Panc1 (cell line): ENCODE measurements at regions not wholly inside any gene's neighbourhood (a gene's known extent, or its start where the extent isn't known, plus 50 kb on each side); places are given as distances from the start of the nearest gene placed in this dataset.

Source experiments
- ATAC-seq: fragments of 200-7000 bp; cut with Tn5 transposase; 2 replicates; pipeline ENCODE4 v1.9.1; 2020; ENCODE audit warnings: mild to moderate bottlenecking, moderate library complexity
- BruUV-seq: library from RNA; stranded (reverse); fragments of 400-500 nt; replicated peaks from 2 replicates; lab custom pipeline; 2021; lab: Mats Ljungman, UMichigan
- CTCF ChIA-PET: fragments of 300-600 bp; sonication (Branson Sonifier 250); formaldehyde crosslinking; loops from one replicate; lab custom pipeline; 2022; ENCODE audit warnings: antibody characterized with exemption; lab: Charles Lee
- POLR2A ChIA-PET: fragments of 300-600 bp; sonication (Branson Sonifier 250); formaldehyde crosslinking; loops from one replicate; lab custom pipeline; 2022; ENCODE audit warnings: antibody characterized with exemption; lab: Charles Lee
- DNase-seq: peaks from one replicate; pipeline ENCODE4 v3.0.0-alpha.2; 2010; ENCODE audit warnings: low read depth, low spot score
- H3K27ac ChIP-seq: 2 replicates; pipeline ENCODE4 v1.5.1; 2011; ENCODE audit warnings: mild to moderate bottlenecking, low read length, inconsistent platforms
- H3K27me3 ChIP-seq: fragments of 200-500 bp; sonication (Bioruptor generic); 2 replicates; pipeline ENCODE4 v1.6.0; 2014; ENCODE audit warnings: low read length, inconsistent platforms; ENCODE audit not compliant: control insufficient read depth, insufficient read depth
- H3K36me3 ChIP-seq: fragments of 200-500 bp; sonication (Bioruptor generic); 2 replicates; pipeline ENCODE4 v1.5.1; 2014; ENCODE audit warnings: inconsistent platforms, mild to moderate bottlenecking, low read length, moderate library complexity; ENCODE audit not compliant: control insufficient read depth, insufficient read depth
- H3K4me1 ChIP-seq: 2 replicates; pipeline ENCODE4 v1.5.1; 2011; ENCODE audit warnings: inconsistent platforms, mild to moderate bottlenecking, low read length, moderate library complexity; ENCODE audit not compliant: control insufficient read depth, insufficient read depth
- H3K4me3 ChIP-seq, 2 experiments: 2 replicates each; pipeline ENCODE4 v1.5.1; 2011 to 2012; ENCODE audit warnings: low read depth in 2 of 2, low read length in 2 of 2, mild to moderate bottlenecking in 2 of 2, inconsistent platforms in 1 of 2, moderate library complexity in 1 of 2
- H3K9me3 ChIP-seq: fragments of 200-500 bp; sonication (Bioruptor generic); 2 replicates; pipeline ENCODE4 v1.5.1; 2014; ENCODE audit warnings: low read depth, mild to moderate bottlenecking, inconsistent platforms, low read length, moderate library complexity; ENCODE audit not compliant: control insufficient read depth, insufficient read depth
- POLR2AphosphoS5 ChIP-seq: IDR thresholded peaks from 2 replicates; pipeline ENCODE4 v1.6.1; 2012; ENCODE audit warnings: mild to moderate bottlenecking, low read depth, low read length, moderate library complexity
- SIN3A ChIP-seq: IDR thresholded peaks from 2 replicates; pipeline ENCODE4 v1.6.1; 2012; ENCODE audit warnings: low read depth, mild to moderate bottlenecking, low read length, moderate library complexity, borderline replicate concordance; ENCODE audit not compliant: insufficient read depth
- TCF7L2 ChIP-seq: IDR thresholded peaks from 2 replicates; pipeline ENCODE4 v1.6.1; 2011; ENCODE audit warnings: mild to moderate bottlenecking, low read depth, low read length, inconsistent platforms
- in situ Hi-C: cut with HindIII; loops from 2 replicates; pipeline ENCODE4 v1.10.0; 2016; ENCODE audit warnings: low sequenced_read_pairs, low pct_unique_long_range_greater_than_20kb
- intact Hi-C: fragments of 100-400 bp; cut with micrococcal nuclease; formaldehyde crosslinking; loops from one replicate; pipeline ENCODE4 v1.10.0; 2022; ENCODE audit not compliant: unreplicated experiment
- TF ChIP-seq, protein P1 (sequence below): fragments of 450-650 bp; IDR thresholded peaks from 2 replicates; pipeline ENCODE4 v1.5.1; 2017; ENCODE audit warnings: mild to moderate bottlenecking
- TF ChIP-seq, protein P2 (sequence below), 2 experiments: IDR thresholded peaks; 2 replicates each; pipeline ENCODE4 v1.6.1; 2011 to 2012; ENCODE audit warnings: low read depth in 2 of 2, control low read depth in 1 of 2, low read length in 1 of 2, mild to moderate bottlenecking in 1 of 2, moderate library complexity in 1 of 2; ENCODE audit not compliant: insufficient read depth in 1 of 2

DNA sequence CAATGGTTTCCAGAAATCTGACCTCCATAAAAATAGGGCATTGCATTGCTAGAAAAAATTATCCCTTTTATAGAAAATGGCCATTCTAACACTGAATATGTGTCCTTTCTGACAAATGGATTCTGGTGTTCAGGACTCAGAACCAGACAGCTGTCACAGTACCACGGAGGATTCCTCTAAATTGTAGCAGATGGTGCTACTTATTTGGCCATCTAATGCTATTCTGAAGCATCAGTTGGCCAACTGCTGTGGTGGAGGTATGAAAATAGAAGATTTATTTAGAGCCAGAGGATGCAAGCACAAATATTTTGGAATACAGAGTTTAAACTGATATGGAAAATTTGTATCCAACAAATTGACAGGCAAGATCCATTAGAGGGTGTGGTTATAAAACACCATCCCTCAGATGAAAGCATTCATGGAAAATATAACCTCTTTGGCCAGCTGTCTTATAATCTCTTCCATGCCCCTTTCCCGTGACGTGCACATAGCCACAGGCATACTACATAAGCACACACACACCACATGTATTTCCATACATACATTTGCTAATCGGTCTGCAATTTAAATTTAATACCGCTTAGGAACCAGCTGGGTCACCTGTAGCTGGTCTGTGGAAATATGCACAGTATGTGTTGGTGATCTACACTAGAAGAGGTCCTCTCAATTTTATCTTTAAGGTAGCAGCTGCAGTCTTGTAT is 302.7 kb upstream of the KCNMB2 start:
- no TSS peak for BruUV-seq
- Histone ChIP-seq H3K4me3 (no peak overlapping the region), H3K27ac (no peak overlapping the region), H3K4me1 (no peaks in the 10 kb centered on the region), H3K27me3 (no peaks in the 10 kb centered on the region), H3K36me3 (no peaks in the 10 kb centered on the region), H3K9me3 (no peaks in the 10 kb centered on the region)
- ATAC-seq, result no peak
- intact Hi-C loops (no loop called here), in situ Hi-C loops (no loop called here)
- CTCF ChIA-PET, result no interaction called here
- no peak for DNase-seq
- TF ChIP-seq, protein P1, sequence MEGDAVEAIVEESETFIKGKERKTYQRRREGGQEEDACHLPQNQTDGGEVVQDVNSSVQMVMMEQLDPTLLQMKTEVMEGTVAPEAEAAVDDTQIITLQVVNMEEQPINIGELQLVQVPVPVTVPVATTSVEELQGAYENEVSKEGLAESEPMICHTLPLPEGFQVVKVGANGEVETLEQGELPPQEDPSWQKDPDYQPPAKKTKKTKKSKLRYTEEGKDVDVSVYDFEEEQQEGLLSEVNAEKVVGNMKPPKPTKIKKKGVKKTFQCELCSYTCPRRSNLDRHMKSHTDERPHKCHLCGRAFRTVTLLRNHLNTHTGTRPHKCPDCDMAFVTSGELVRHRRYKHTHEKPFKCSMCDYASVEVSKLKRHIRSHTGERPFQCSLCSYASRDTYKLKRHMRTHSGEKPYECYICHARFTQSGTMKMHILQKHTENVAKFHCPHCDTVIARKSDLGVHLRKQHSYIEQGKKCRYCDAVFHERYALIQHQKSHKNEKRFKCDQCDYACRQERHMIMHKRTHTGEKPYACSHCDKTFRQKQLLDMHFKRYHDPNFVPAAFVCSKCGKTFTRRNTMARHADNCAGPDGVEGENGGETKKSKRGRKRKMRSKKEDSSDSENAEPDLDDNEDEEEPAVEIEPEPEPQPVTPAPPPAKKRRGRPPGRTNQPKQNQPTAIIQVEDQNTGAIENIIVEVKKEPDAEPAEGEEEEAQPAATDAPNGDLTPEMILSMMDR, result no peak
- no peak for TF ChIP-seq POLR2AphosphoS5
- TF ChIP-seq TCF7L2, result no peak
- TF ChIP-seq, protein P2, sequence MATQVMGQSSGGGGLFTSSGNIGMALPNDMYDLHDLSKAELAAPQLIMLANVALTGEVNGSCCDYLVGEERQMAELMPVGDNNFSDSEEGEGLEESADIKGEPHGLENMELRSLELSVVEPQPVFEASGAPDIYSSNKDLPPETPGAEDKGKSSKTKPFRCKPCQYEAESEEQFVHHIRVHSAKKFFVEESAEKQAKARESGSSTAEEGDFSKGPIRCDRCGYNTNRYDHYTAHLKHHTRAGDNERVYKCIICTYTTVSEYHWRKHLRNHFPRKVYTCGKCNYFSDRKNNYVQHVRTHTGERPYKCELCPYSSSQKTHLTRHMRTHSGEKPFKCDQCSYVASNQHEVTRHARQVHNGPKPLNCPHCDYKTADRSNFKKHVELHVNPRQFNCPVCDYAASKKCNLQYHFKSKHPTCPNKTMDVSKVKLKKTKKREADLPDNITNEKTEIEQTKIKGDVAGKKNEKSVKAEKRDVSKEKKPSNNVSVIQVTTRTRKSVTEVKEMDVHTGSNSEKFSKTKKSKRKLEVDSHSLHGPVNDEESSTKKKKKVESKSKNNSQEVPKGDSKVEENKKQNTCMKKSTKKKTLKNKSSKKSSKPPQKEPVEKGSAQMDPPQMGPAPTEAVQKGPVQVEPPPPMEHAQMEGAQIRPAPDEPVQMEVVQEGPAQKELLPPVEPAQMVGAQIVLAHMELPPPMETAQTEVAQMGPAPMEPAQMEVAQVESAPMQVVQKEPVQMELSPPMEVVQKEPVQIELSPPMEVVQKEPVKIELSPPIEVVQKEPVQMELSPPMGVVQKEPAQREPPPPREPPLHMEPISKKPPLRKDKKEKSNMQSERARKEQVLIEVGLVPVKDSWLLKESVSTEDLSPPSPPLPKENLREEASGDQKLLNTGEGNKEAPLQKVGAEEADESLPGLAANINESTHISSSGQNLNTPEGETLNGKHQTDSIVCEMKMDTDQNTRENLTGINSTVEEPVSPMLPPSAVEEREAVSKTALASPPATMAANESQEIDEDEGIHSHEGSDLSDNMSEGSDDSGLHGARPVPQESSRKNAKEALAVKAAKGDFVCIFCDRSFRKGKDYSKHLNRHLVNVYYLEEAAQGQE (IDR thresholded peaks at IDR 0.05; ENCODE audit: insufficient read depth in 1 of 2, low read depth in 2 of 2, low read length in 1 of 2), result no peak
- no peak for TF ChIP-seq SIN3A
- POLR2A ChIA-PET, result interaction anchor here (0.6 kb wide), 1 partner anchor 16 kb away, joined by 3 read pairs; no protein-coding TSS in a partner anchor

DNA sequence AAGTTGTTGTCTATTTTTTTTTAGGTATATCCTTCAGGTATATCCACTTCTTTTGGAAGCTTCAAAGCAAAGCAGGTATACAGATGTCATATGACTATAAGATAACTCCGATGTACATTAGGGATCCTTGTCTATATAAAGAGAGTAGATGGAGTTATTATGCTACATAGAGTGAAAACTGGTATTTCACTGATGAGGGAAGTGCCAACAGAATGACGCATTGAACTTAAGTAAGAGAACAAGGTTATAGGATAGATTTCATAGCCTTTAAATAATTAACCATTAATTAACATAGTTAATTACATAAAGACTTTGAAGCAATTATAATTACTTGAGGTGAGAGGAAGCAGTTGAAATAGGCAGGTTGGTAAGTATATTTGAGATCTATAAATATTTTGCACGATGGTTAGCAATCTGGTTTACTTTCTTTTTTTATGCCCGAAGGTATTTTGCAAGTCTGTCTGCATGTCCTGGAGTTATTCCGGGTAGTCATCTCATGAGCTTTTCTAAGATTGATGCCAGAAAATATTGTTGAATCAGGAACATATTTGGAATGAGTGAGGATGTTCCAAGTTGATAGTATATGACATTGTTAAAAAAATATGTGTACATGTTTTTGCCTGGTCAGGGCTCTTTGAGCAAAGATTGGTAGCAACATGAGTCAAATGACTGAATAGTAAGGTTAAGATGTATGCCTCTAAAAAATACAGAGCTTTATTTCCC is 299.5 kb upstream of the KCNMB2 start:
- intact Hi-C loops, result no loop called here
- POLR2A ChIA-PET, result no interaction called here
- H3K36me3 ChIP-seq, result no peaks in the 10 kb centered on the region
- H3K27me3 ChIP-seq, result no peaks in the 10 kb centered on the region
- TF ChIP-seq, protein P2 (IDR thresholded peaks at IDR 0.05; ENCODE audit: insufficient read depth in 1 of 2, low read depth in 2 of 2, low read length in 1 of 2), result no peak
- TF ChIP-seq SIN3A (no peak), POLR2AphosphoS5 (no peak), TCF7L2 (no peak)
- TF ChIP-seq, protein P1, result no peak
- H3K4me3 ChIP-seq, result no peak overlapping the region
- H3K9me3 ChIP-seq, result no peaks in the 10 kb centered on the region
- in situ Hi-C loops, result no loop called here
- DNase-seq (no peak), ATAC-seq (no peak)
- no TSS peak for BruUV-seq
- H3K4me1 ChIP-seq, result no peaks in the 10 kb centered on the region
- CTCF ChIA-PET, result no interaction called here
- H3K27ac ChIP-seq, result no peak overlapping the region
